ENCODE measurements at regions not wholly inside any gene's neighbourhood (a gene's known extent, or its start where the extent isn't known, plus 50 kb on each side); places are given as distances from the start of the nearest gene placed in this dataset.

- DNase-seq (ENCODE audit: low read depth in 1 of 2, low spot score in 1 of 2), result no peak
- no peak for TF ChIP-seq POLR2AphosphoS5 (IDR thresholded peaks at IDR 0.05; ENCODE audit: low read depth)
- TF ChIP-seq SPI1 (IDR thresholded peaks at IDR 0.05; ENCODE audit: borderline replicate concordance, low read depth), result peak; percentile 49; the same call in 1 of the 2 replicates
These were observed 125.3 kb upstream of the PLCB4 start for GRCh38 chr20:8943631-8944030.

GRCh38 chr20:8946036-8946940 lies 122.6 kb upstream of the PLCB4 start:
- TF ChIP-seq SPI1 (IDR thresholded peaks at IDR 0.05; ENCODE audit: borderline replicate concordance, low read depth) (no peak), REST (IDR thresholded peaks at IDR 0.05; ENCODE audit: insufficient replicate concordance, low read depth) (no peak), CTCF (IDR thresholded peaks at IDR 0.05; ENCODE audit: insufficient read depth, low read length) (no peak), POLR2AphosphoS5 (IDR thresholded peaks at IDR 0.05; ENCODE audit: low read depth) (no peak), GABPA (IDR thresholded peaks at IDR 0.05; ENCODE audit: low read depth) (no peak)
- H3K4me3 ChIP-seq (replicated peaks; ENCODE audit: insufficient read depth, low read length), result no peak overlapping the region
- H3K27ac ChIP-seq (replicated peaks), result no peak overlapping the region
- no peaks in the 10 kb centered on the region for H3K27me3 ChIP-seq (ENCODE audit: insufficient read depth, poor library complexity, severe bottlenecking)
- no peak for DNase-seq (ENCODE audit: low read depth in 1 of 2, low spot score in 1 of 2)

More at GRCh38 chr20:8943631-8944030, 125.3 kb upstream of the PLCB4 start:
- Histone ChIP-seq H3K27ac (replicated peaks) (no peak overlapping the region), H3K27me3 (ENCODE audit: insufficient read depth, poor library complexity, severe bottlenecking) (no peaks in the 10 kb centered on the region), H3K4me3 (replicated peaks; ENCODE audit: insufficient read depth, low read length) (no peak overlapping the region)

GRCh38 chr20:8948442-8949020 lies 120.4 kb upstream of the PLCB4 start:
- no peak for DNase-seq (ENCODE audit: low read depth in 1 of 2, low spot score in 1 of 2)
- H3K27me3 ChIP-seq (ENCODE audit: insufficient read depth, poor library complexity, severe bottlenecking), result no peaks in the 10 kb centered on the region
- no peak overlapping the region for H3K4me3 ChIP-seq (replicated peaks; ENCODE audit: insufficient read depth, low read length)
- H3K27ac ChIP-seq (replicated peaks), result no peak overlapping the region
- no peak for TF ChIP-seq SPI1 (IDR thresholded peaks at IDR 0.05; ENCODE audit: borderline replicate concordance, low read depth)
- no peak for TF ChIP-seq REST (IDR thresholded peaks at IDR 0.05; ENCODE audit: insufficient replicate concordance, low read depth)
- no peak for TF ChIP-seq GABPA (IDR thresholded peaks at IDR 0.05; ENCODE audit: low read depth)
- TF ChIP-seq POLR2AphosphoS5 (IDR thresholded peaks at IDR 0.05; ENCODE audit: low read depth), result no peak
- TF ChIP-seq CTCF (IDR thresholded peaks at IDR 0.05; ENCODE audit: insufficient read depth, low read length), result no peak

- DNase-seq (ENCODE audit: low read depth in 1 of 2, low spot score in 1 of 2), result no peak
- no peaks in the 10 kb centered on the region for H3K27me3 ChIP-seq (ENCODE audit: insufficient read depth, poor library complexity, severe bottlenecking)
- no peak overlapping the region for H3K4me3 ChIP-seq (replicated peaks; ENCODE audit: insufficient read depth, low read length)
- H3K27ac ChIP-seq (replicated peaks), result no peak overlapping the region
- TF ChIP-seq GABPA (IDR thresholded peaks at IDR 0.05; ENCODE audit: low read depth) (no peak), SPI1 (IDR thresholded peaks at IDR 0.05; ENCODE audit: borderline replicate concordance, low read depth) (no peak), POLR2AphosphoS5 (IDR thresholded peaks at IDR 0.05; ENCODE audit: low read depth) (no peak), REST (IDR thresholded peaks at IDR 0.05; ENCODE audit: insufficient replicate concordance, low read depth) (no peak), CTCF (IDR thresholded peaks at IDR 0.05; ENCODE audit: insufficient read depth, low read length) (no peak)
These were observed 117.7 kb upstream of the PLCB4 start for GRCh38 chr20:8951164-8951563.

Data from HL-60 (cell line).